ENCODE measurements at regions not wholly inside any gene's neighbourhood (a gene's known extent, or its start where the extent isn't known, plus 50 kb on each side); places are given as distances from the start of the nearest gene placed in this dataset.

DNA sequence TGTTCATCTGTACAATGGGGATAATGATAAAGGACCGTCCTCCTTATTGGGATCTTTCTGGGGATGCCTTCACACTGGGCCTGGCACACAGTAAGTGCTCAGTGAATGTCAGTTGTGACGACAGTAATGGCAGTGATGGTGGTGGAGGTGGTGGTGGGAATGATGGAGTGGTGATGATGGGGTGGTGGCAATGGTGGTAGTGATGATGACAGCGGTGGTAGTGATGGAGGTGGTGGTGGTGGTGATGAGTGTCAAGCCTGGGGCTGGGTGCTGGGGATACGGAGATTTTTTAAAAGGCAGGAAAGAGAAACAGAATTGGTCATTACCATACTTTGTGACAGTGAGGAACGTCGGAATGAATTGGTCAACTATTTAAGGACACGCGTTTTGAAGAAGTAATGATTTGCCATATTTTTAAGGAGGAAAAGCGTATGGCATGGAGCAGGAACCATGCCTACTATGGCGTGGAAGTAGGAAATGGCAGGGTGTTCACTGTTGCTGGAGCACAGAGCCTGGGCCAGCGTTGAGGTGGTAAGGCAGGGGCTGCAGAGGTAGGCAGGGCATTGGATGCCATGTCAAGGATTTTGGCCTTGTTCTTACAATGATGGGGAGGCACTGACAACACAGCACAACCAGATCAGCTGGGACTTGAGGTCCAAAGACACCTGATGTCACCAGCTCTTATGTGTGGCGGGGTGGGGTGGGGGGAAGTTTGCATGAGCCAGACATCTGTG lies 128.7 kb downstream of the ACTL8 start:
- no peaks in the 10 kb centered on the region for H3K36me3 ChIP-seq (ENCODE audit: low read depth)
- DNase-seq, result no peak
- no peak for ATAC-seq
- H3K9me3 ChIP-seq, result no peaks in the 10 kb centered on the region
- no peak overlapping the region for H3K4me3 ChIP-seq
- TF ChIP-seq, protein P1, sequence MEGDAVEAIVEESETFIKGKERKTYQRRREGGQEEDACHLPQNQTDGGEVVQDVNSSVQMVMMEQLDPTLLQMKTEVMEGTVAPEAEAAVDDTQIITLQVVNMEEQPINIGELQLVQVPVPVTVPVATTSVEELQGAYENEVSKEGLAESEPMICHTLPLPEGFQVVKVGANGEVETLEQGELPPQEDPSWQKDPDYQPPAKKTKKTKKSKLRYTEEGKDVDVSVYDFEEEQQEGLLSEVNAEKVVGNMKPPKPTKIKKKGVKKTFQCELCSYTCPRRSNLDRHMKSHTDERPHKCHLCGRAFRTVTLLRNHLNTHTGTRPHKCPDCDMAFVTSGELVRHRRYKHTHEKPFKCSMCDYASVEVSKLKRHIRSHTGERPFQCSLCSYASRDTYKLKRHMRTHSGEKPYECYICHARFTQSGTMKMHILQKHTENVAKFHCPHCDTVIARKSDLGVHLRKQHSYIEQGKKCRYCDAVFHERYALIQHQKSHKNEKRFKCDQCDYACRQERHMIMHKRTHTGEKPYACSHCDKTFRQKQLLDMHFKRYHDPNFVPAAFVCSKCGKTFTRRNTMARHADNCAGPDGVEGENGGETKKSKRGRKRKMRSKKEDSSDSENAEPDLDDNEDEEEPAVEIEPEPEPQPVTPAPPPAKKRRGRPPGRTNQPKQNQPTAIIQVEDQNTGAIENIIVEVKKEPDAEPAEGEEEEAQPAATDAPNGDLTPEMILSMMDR (IDR thresholded peaks at IDR 0.05), result no peak
- no peaks in the 10 kb centered on the region for H3K4me1 ChIP-seq (ENCODE audit: low read depth)
- intact Hi-C loops (cut with DNase I, micrococcal nuclease), result no loop called here

DNA sequence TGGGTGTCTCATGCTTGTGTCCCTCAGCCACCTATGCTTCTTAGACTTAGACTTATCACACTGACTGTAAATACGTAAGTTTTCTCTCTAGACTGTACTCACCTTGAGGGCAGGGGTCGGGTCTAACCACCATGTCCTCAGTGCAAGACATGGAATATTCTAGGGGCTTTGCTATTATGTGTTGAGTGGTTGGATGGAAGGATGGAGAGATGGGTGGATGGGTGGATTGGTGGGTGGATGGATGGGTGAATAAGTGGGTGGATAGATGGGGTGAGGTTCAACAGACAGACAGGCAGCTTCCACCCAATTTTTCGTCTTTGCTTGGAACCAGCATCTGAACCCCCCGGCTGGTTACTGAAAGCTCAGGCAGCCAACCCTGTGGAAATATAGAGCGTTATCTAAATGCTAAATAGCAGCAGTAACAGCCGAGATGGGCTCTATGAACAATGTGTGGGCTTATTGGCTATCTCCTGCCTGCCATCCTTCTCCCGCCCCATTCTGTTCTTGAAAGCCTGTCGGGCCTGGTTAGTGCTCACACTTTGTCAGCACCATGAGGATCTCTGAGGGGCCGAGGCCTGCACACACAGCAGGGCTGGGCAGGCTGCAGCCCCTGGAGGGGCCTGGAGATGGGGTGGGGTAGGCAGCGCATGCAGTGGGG lies 130.7 kb downstream of the ACTL8 start:
- Histone ChIP-seq H3K4me3 (no peak overlapping the region), H3K4me1 (ENCODE audit: low read depth) (no peaks in the 10 kb centered on the region), H3K36me3 (ENCODE audit: low read depth) (no peaks in the 10 kb centered on the region), H3K9me3 (no peaks in the 10 kb centered on the region)
- DNase-seq (no peak), ATAC-seq (no peak)
- intact Hi-C loops (cut with DNase I, micrococcal nuclease), result no loop called here
- TF ChIP-seq, protein P1 (IDR thresholded peaks at IDR 0.05), result no peak

DNA sequence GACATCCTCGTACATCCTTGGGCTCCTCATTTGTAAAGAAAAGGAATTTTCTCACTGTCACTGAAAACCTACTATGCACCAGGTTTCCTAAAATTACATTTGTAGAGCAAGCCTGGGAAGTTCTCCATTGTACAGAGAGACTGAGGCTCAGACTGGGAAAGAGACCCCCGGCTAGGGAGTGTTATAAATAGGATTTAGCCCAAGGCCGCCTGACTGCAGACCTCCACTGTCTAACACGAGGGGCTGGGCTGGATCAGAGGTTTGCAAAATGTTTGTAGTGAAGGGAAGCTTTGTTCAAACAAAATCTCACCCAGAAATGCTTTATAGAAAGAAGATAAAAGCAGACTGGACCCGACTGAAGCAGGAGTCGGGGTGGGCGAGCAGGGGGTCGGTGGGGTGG lies 131.3 kb downstream of the ACTL8 start:
- Histone ChIP-seq H3K4me3 (no peak overlapping the region), H3K36me3 (ENCODE audit: low read depth) (no peaks in the 10 kb centered on the region), H3K4me1 (ENCODE audit: low read depth) (no peaks in the 10 kb centered on the region), H3K9me3 (no peaks in the 10 kb centered on the region)
- intact Hi-C loops (cut with DNase I, micrococcal nuclease), result no loop called here
- no peak for DNase-seq
- no peak for ATAC-seq
- TF ChIP-seq, protein P1 (IDR thresholded peaks at IDR 0.05), result no peak

DNA sequence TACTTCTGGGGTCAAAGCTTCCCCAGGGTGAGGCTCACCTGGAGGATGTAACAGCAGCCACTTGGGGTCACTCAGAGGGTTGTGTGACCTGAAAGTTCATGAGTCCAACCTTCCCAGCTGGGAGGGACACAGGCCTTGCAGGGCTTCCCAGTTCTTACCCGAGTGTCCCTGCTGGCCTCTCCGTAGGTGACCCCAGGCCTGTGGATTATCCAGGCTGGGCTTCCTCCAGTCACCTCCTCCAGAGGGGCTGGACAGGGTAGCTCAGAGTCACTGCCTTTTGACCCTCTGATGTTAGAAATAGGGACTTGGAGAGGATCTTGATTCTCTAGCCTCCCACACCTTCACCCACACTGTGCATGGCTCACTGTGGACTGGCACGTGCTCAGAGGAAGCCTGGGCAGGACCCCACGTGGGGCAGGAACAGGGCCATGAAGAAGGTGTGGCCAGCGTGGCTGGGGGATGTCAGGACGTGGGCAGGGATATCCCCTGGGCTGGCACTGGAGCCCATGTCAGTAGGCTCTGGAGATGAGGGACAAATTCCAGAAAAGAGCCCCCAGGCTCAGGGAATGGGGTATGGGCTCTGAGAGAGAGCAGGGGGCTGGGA lies 131.8 kb downstream of the ACTL8 start:
- Histone ChIP-seq H3K36me3 (ENCODE audit: low read depth) (no peaks in the 10 kb centered on the region), H3K4me1 (ENCODE audit: low read depth) (no peaks in the 10 kb centered on the region), H3K4me3 (no peak overlapping the region), H3K9me3 (no peaks in the 10 kb centered on the region)
- DNase-seq (no peak), ATAC-seq (no peak)
- intact Hi-C loops (cut with DNase I, micrococcal nuclease), result no loop called here
- TF ChIP-seq, protein P1 (IDR thresholded peaks at IDR 0.05), result no peak

DNA sequence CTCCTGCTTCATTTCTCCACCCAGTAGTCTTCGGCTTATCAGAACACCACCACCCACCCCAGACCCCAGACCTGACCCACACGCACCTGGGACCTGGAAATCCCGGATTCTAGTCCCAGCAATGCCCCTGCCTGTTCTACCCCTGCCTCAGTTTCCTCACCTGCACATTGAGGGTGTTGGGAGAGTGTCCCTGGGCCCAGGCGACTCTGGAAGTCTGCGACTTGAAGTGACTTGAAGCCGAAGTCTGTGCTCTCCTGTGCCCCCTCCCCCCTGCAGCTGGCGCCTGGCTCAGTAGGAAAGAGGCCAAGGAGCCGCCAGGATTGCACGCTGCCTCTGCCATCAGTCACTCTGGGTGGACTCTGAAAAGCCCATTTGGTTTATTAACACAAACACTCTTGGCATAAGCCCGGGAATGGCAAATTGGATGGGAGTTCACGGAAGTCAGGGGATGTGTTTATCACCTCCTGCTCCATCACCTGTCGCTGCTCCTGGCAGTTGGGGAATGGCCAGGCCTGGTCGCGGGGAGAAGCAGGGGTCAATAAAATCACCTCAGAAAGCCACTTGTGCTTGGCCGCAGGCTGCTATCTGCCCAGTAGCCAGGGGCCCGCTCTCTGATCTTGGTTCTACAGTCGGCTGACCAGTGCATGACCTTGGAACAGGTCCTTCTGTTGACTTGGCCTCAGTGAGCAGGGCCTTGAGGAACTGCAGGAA lies 132.7 kb downstream of the ACTL8 start:
- intact Hi-C loops (cut with DNase I, micrococcal nuclease), result no loop called here
- Histone ChIP-seq H3K4me3 (no peak overlapping the region), H3K9me3 (no peaks in the 10 kb centered on the region), H3K36me3 (ENCODE audit: low read depth) (no peaks in the 10 kb centered on the region), H3K4me1 (ENCODE audit: low read depth) (no peaks in the 10 kb centered on the region)
- DNase-seq (no peak), ATAC-seq (no peak)
- TF ChIP-seq, protein P1 (IDR thresholded peaks at IDR 0.05), result no peak
